ENCODE measurements at regions not wholly inside any gene's neighbourhood (a gene's known extent, or its start where the extent isn't known, plus 50 kb on each side); places are given as distances from the start of the nearest gene placed in this dataset.

DNA sequence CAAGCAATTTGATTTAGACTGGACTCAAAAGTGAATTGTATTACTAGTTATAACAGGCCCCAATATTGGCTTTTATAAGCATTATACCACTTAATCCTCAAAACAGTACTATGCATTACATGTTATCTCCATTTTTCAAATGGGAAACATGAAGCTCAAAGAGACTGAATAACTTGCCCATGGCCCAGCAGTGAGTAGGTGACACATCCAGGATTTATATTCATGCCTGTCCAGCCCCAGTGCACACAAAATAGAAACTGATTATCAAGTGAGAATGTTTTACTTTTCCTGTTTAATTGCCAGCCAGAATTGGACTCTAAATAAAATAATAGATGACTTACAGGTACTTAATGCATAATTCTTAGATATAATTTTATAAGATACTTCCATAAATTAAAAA is 82.9 kb downstream of the NIBAN1 start:
- TF ChIP-seq USF2 (CRISPR knock-in tag; IDR thresholded peaks at IDR 0.05) (no peak), CTCF (IDR thresholded peaks at IDR 0.05) (no peak)
- TF ChIP-seq, protein P1, sequence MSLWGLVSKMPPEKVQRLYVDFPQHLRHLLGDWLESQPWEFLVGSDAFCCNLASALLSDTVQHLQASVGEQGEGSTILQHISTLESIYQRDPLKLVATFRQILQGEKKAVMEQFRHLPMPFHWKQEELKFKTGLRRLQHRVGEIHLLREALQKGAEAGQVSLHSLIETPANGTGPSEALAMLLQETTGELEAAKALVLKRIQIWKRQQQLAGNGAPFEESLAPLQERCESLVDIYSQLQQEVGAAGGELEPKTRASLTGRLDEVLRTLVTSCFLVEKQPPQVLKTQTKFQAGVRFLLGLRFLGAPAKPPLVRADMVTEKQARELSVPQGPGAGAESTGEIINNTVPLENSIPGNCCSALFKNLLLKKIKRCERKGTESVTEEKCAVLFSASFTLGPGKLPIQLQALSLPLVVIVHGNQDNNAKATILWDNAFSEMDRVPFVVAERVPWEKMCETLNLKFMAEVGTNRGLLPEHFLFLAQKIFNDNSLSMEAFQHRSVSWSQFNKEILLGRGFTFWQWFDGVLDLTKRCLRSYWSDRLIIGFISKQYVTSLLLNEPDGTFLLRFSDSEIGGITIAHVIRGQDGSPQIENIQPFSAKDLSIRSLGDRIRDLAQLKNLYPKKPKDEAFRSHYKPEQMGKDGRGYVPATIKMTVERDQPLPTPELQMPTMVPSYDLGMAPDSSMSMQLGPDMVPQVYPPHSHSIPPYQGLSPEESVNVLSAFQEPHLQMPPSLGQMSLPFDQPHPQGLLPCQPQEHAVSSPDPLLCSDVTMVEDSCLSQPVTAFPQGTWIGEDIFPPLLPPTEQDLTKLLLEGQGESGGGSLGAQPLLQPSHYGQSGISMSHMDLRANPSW (CRISPR knock-in tag; conservative IDR thresholded peaks at IDR 0.05; ENCODE audit: low read depth) = no peak

All from WTC11 (cell line).